Thoracic aorta (tissue), 2 donors: ENCODE measurements at regions not wholly inside any gene's neighbourhood (a gene's known extent, or its start where the extent isn't known, plus 50 kb on each side); places are given as distances from the start of the nearest gene placed in this dataset.
"Not testable (repeated sequence)": the region's sequence is repeated elsewhere in the genome, so short reads cannot be mapped to it uniquely, and the experiment has no call there.

Experiments used
- ATAC-seq: fragments of 150-250 bp; one replicate; pipeline ENCODE4 v1.8.0; 2017; ENCODE audit warnings: low read depth; ENCODE audit not compliant: insufficient number of reproducible peaks, low FRiP score
- DNase-seq: peaks from one replicate; pipeline ENCODE4 v3.0.0-alpha.2; 2020; ENCODE audit warnings: low spot score
- H3K27ac ChIP-seq, 2 donors: fragments of 200-600 bp; sonication (generic); 1 replicate in 1 of 2; 2 replicates in 1 of 2; pipeline ENCODE4 v1.5.1; 2016; ENCODE audit warnings: mild to moderate bottlenecking in 2 of 2, moderate library complexity in 2 of 2
- H3K27me3 ChIP-seq: fragments of 200-600 bp; sonication (generic); replicated peaks from 2 replicates; pipeline ENCODE4 v1.6.0; 2016; ENCODE audit warnings: mild to moderate bottlenecking; ENCODE audit not compliant: insufficient read depth
- H3K36me3 ChIP-seq: fragments of 200-600 bp; sonication (generic); one replicate; pipeline ENCODE4 v1.5.1; 2016
- H3K4me1 ChIP-seq, 2 donors: fragments of 200-600 bp; sonication (generic); 1 replicate in 1 of 2; 2 replicates in 1 of 2; pipeline versions ENCODE4 v1.5.1 to v1.6.0; 2016; ENCODE audit warnings: low read depth in 2 of 2, mild to moderate bottlenecking in 1 of 2; ENCODE audit not compliant: control insufficient read depth in 1 of 2
- H3K4me3 ChIP-seq: fragments of 200-600 bp; sonication (generic); 2 replicates; pipeline ENCODE4 v1.5.1; 2016; ENCODE audit warnings: mild to moderate bottlenecking
- H3K9me3 ChIP-seq: fragments of 200-600 bp; sonication (generic); 2 replicates; pipeline ENCODE4 v1.5.1; 2016
- TF ChIP-seq, protein P1 (sequence below): fragments of 200-600 bp; sonication (generic); IDR thresholded peaks from one replicate; pipeline ENCODE4 v1.5.1; 2019; ENCODE audit warnings: antibody characterized with exemption

GRCh38 chr17:36849871-36850348, 87.4 kb upstream of the LHX1 start:
- H3K4me3 ChIP-seq, result no peak overlapping the region
- DNase-seq (no peak), ATAC-seq (no peak)
- no peaks in the 10 kb centered on the region for H3K4me1 ChIP-seq
- no peaks in the 10 kb centered on the region for H3K9me3 ChIP-seq
- TF ChIP-seq, protein P1, sequence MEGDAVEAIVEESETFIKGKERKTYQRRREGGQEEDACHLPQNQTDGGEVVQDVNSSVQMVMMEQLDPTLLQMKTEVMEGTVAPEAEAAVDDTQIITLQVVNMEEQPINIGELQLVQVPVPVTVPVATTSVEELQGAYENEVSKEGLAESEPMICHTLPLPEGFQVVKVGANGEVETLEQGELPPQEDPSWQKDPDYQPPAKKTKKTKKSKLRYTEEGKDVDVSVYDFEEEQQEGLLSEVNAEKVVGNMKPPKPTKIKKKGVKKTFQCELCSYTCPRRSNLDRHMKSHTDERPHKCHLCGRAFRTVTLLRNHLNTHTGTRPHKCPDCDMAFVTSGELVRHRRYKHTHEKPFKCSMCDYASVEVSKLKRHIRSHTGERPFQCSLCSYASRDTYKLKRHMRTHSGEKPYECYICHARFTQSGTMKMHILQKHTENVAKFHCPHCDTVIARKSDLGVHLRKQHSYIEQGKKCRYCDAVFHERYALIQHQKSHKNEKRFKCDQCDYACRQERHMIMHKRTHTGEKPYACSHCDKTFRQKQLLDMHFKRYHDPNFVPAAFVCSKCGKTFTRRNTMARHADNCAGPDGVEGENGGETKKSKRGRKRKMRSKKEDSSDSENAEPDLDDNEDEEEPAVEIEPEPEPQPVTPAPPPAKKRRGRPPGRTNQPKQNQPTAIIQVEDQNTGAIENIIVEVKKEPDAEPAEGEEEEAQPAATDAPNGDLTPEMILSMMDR, result no peak
- no peaks in the 10 kb centered on the region for H3K36me3 ChIP-seq
- H3K27ac ChIP-seq, result no peak overlapping the region
- H3K27me3 ChIP-seq, result no peaks in the 10 kb centered on the region

GRCh38 chr17:36850790-36851189, 86.5 kb upstream of the LHX1 start:
- TF ChIP-seq, protein P1, result no peak
- Histone ChIP-seq H3K4me1 (no peaks in the 10 kb centered on the region), H3K27me3 (no peaks in the 10 kb centered on the region), H3K4me3 (no peak overlapping the region), H3K9me3 (no peaks in the 10 kb centered on the region), H3K36me3 (no peaks in the 10 kb centered on the region), H3K27ac (no peak overlapping the region)
- DNase-seq (no peak), ATAC-seq (no peak)

DNA sequence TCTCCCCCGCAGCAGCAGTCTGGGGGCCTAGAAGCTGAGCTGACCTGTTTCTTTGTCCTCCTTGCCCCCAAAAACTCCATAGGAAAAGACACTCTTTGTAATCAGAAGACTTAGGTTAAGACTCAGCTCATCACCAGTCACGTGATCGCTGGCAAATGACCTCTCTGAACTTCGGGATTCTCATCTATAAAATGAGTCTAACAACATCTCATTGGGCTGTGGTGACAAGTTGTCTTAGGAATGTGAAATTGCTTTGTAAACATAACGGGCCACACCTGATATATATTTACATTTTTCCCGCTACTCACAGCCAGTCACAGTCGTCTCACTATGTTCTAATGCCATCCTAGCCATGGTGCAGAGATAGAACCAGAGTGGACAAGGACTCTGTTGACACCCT, 86.0 kb upstream of the LHX1 start:
- H3K9me3 ChIP-seq, result no peaks in the 10 kb centered on the region
- no peak overlapping the region for H3K27ac ChIP-seq
- no peak overlapping the region for H3K4me3 ChIP-seq
- DNase-seq, result no peak
- no peaks in the 10 kb centered on the region for H3K27me3 ChIP-seq
- ATAC-seq, result no peak
- no peaks in the 10 kb centered on the region for H3K36me3 ChIP-seq
- TF ChIP-seq, protein P1, result no peak
- H3K4me1 ChIP-seq, result no peaks in the 10 kb centered on the region

- DNase-seq, H3K27ac ChIP-seq, H3K27me3 ChIP-seq, H3K9me3 ChIP-seq, H3K4me3 ChIP-seq, H3K36me3 ChIP-seq, H3K4me1 ChIP-seq, ATAC-seq: not testable (repeated sequence)
Measured at GRCh38 chr17:36852478-36852877, 84.8 kb upstream of the LHX1 start.

GRCh38 chr17:36854982-36855381, 82.3 kb upstream of the LHX1 start:
- H3K36me3 ChIP-seq, result no peaks in the 10 kb centered on the region
- DNase-seq, result no peak

DNA sequence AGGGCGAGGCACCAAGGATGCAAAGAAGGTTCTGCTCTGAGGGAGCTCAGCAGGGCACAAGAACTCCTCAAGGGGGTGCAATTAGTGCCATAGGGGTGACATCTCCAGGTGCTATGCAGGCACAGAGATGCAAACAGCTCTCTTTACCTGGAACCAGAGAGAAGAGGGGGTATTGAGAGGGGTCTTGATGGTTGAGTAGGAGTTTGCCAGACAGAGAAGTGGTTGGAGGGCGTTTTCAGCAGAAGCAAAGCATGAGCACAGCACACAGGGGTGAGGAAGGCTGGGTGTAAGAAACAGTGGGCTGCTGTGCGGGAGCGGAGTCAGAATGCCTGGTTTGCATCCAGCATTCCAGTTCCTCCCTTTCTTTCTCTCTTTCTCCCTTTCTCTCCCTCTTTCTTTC, 81.8 kb upstream of the LHX1 start:
- H3K27ac ChIP-seq, result no peak overlapping the region
- TF ChIP-seq, protein P1, result no peak
- H3K4me1 ChIP-seq, result no peaks in the 10 kb centered on the region
- no peaks in the 10 kb centered on the region for H3K27me3 ChIP-seq
- no peak overlapping the region for H3K4me3 ChIP-seq
- H3K36me3 ChIP-seq, result no peaks in the 10 kb centered on the region
- ATAC-seq (no peak), DNase-seq (no peak)
- no peaks in the 10 kb centered on the region for H3K9me3 ChIP-seq

More at GRCh38 chr17:36854982-36855381, 82.3 kb upstream of the LHX1 start:
- no peaks in the 10 kb centered on the region for H3K4me1 ChIP-seq
- no peak overlapping the region for H3K4me3 ChIP-seq
- no peak overlapping the region for H3K27ac ChIP-seq
- H3K9me3 ChIP-seq, result no peaks in the 10 kb centered on the region
- H3K27me3 ChIP-seq, result no peaks in the 10 kb centered on the region
- TF ChIP-seq, protein P1, result no peak
- no peak for ATAC-seq
